Activated T-helper 1 cell treated with anti-CD3 and anti-CD28 coated beads, Interleukin-12 subunit alpha, Interleukin-12 subunit beta, Interleukin-2, Interleukin-4 antibody, amounts not matched to agents 30 ng/mL and 10 ng/mL and 1 ng/mL, durations not matched to agents 14 hours and 24 hours and 36 hours (primary cell): ENCODE measurements at regions not wholly inside any gene's neighbourhood (a gene's known extent, or its start where the extent isn't known, plus 50 kb on each side); places are given as distances from the start of the nearest gene placed in this dataset.
"Not testable (repeated sequence)": the region's sequence is repeated elsewhere in the genome, so short reads cannot be mapped to it uniquely, and the experiment has no call there.

Source experiments
- DNase-seq: peaks from one replicate; pipeline ENCODE4 v3.0.0; 2021; ENCODE audit warnings: low spot score
- H3K27ac Mint-ChIP-seq: one replicate; pipeline ENCODE4 v1.8.0; 2021; ENCODE audit warnings: mild to moderate bottlenecking, mixed read lengths
- H3K27me3 Mint-ChIP-seq: one replicate; pipeline ENCODE4 v1.8.0; 2022; ENCODE audit warnings: mild to moderate bottlenecking, moderate library complexity, mixed read lengths; ENCODE audit not compliant: insufficient read depth
- H3K36me3 Mint-ChIP-seq: one replicate; pipeline ENCODE4 v1.8.0; 2021; ENCODE audit warnings: low read depth, mixed read lengths
- H3K4me1 Mint-ChIP-seq: one replicate; pipeline ENCODE4 v1.8.0; 2021; ENCODE audit warnings: low read depth, mixed read lengths
- H3K4me3 Mint-ChIP-seq: one replicate; pipeline ENCODE4 v1.8.0; 2021; ENCODE audit warnings: mild to moderate bottlenecking, moderate library complexity, mixed read lengths
- H3K9me3 Mint-ChIP-seq: one replicate; pipeline ENCODE4 v1.8.0; 2021; ENCODE audit warnings: mixed read lengths
- intact Hi-C: fragments of 100-400 bp; cut with micrococcal nuclease; formaldehyde crosslinking; loops from one replicate; pipeline ENCODE4 v1.15.1; 2024

GRCh38 chr19:28367146-28367545 lies 845.8 kb downstream of the UQCRFS1 start:
- no peak overlapping the region for H3K27ac Mint-ChIP-seq
- no peak for DNase-seq

GRCh38 chr19:28363254-28363653 lies 849.7 kb downstream of the UQCRFS1 start:
- peaks cover 11% of the 10 kb centered on the region for H3K9me3 Mint-ChIP-seq
- H3K27ac Mint-ChIP-seq: no peak overlapping the region
- intact Hi-C loops: no loop called here
- H3K4me1 Mint-ChIP-seq: no peaks in the 10 kb centered on the region
- H3K27me3 Mint-ChIP-seq: peaks cover 2% of the 10 kb centered on the region
- DNase-seq: no peak
- peaks cover 13% of the 10 kb centered on the region for H3K36me3 Mint-ChIP-seq
- H3K4me3 Mint-ChIP-seq: no peak overlapping the region

More at GRCh38 chr19:28367146-28367545, 845.8 kb downstream of the UQCRFS1 start:
- Mint-ChIP-seq H3K4me1 (no peaks in the 10 kb centered on the region), H3K36me3 (peaks cover 15% of the 10 kb centered on the region), H3K9me3 (peaks cover 18% of the 10 kb centered on the region), H3K4me3 (no peak overlapping the region), H3K27me3 (peaks cover 2% of the 10 kb centered on the region)
- intact Hi-C loops: no loop called here

- H3K9me3 Mint-ChIP-seq: peaks cover 19% of the 10 kb centered on the region
- H3K4me3 Mint-ChIP-seq: no peak overlapping the region
- peaks cover 22% of the 10 kb centered on the region for H3K36me3 Mint-ChIP-seq
- H3K27me3 Mint-ChIP-seq: peaks cover 2% of the 10 kb centered on the region
- no peak overlapping the region for H3K27ac Mint-ChIP-seq
- DNase-seq: no peak
- H3K4me1 Mint-ChIP-seq: peaks cover 5% of the 10 kb centered on the region
- intact Hi-C loops: no loop called here
Measured at GRCh38 chr19:28359431-28360414, 853.2 kb downstream of the UQCRFS1 start.

GRCh38 chr19:28358633-28359032 lies 854.3 kb downstream of the UQCRFS1 start:
- H3K36me3 Mint-ChIP-seq: peaks cover 20% of the 10 kb centered on the region
- H3K4me3 Mint-ChIP-seq: no peak overlapping the region
- H3K9me3 Mint-ChIP-seq: peaks cover 22% of the 10 kb centered on the region
- H3K27me3 Mint-ChIP-seq: no peaks in the 10 kb centered on the region
- intact Hi-C loops: no loop called here
- H3K27ac Mint-ChIP-seq: no peak overlapping the region
- no peak for DNase-seq
- H3K4me1 Mint-ChIP-seq: peaks cover 5% of the 10 kb centered on the region

- peaks cover 33% of the 10 kb centered on the region for H3K9me3 Mint-ChIP-seq
- no peak overlapping the region for H3K27ac Mint-ChIP-seq
- H3K36me3 Mint-ChIP-seq: peaks cover 9% of the 10 kb centered on the region
- no peak overlapping the region for H3K4me3 Mint-ChIP-seq
- DNase-seq: no peak
- intact Hi-C loops: no loop called here
- H3K27me3 Mint-ChIP-seq: no peaks in the 10 kb centered on the region
- H3K4me1 Mint-ChIP-seq: peaks cover 4% of the 10 kb centered on the region
Measured at GRCh38 chr19:28351761-28352160, 861.2 kb downstream of the UQCRFS1 start.

GRCh38 chr19:28351321-28351720 lies 861.6 kb downstream of the UQCRFS1 start:
- H3K4me3 Mint-ChIP-seq, DNase-seq, intact Hi-C loops, H3K27ac Mint-ChIP-seq, H3K4me1 Mint-ChIP-seq, H3K27me3 Mint-ChIP-seq, H3K36me3 Mint-ChIP-seq: not testable (repeated sequence)
- H3K9me3 Mint-ChIP-seq: peaks cover 33% of the 10 kb centered on the region

- peaks cover 9% of the 10 kb centered on the region for H3K36me3 Mint-ChIP-seq
Measured at GRCh38 chr19:28350673-28351072, 862.3 kb downstream of the UQCRFS1 start.

GRCh38 chr19:28350037-28350436 lies 862.9 kb downstream of the UQCRFS1 start:
- Mint-ChIP-seq H3K4me3 (no peak overlapping the region), H3K4me1 (peaks cover 4% of the 10 kb centered on the region), H3K9me3 (peaks cover 33% of the 10 kb centered on the region), H3K36me3 (peaks cover 9% of the 10 kb centered on the region), H3K27me3 (no peaks in the 10 kb centered on the region), H3K27ac (no peak overlapping the region)
- DNase-seq: no peak
- intact Hi-C loops: no loop called here

More at GRCh38 chr19:28350673-28351072, 862.3 kb downstream of the UQCRFS1 start:
- intact Hi-C loops: no loop called here
- Mint-ChIP-seq H3K27me3 (no peaks in the 10 kb centered on the region), H3K27ac (no peak overlapping the region), H3K9me3 (peaks cover 33% of the 10 kb centered on the region), H3K4me1 (peaks cover 4% of the 10 kb centered on the region), H3K4me3 (no peak overlapping the region)
- no peak for DNase-seq

- H3K4me1 Mint-ChIP-seq: peaks cover 4% of the 10 kb centered on the region
- H3K27me3 Mint-ChIP-seq: no peaks in the 10 kb centered on the region
- no peak overlapping the region for H3K4me3 Mint-ChIP-seq
- H3K9me3 Mint-ChIP-seq: peaks cover 33% of the 10 kb centered on the region
- no peak for DNase-seq
- no peak overlapping the region for H3K27ac Mint-ChIP-seq
- H3K36me3 Mint-ChIP-seq: peaks cover 9% of the 10 kb centered on the region
- intact Hi-C loops: no loop called here
Measured at GRCh38 chr19:28349604-28350003, 863.3 kb downstream of the UQCRFS1 start.

GRCh38 chr19:28345811-28346210 lies 867.1 kb downstream of the UQCRFS1 start:
- intact Hi-C loops: no loop called here

GRCh38 chr19:28341810-28342350 lies 871.1 kb downstream of the UQCRFS1 start:
- Mint-ChIP-seq H3K4me1 (no peaks in the 10 kb centered on the region), H3K27ac (no peak overlapping the region), H3K27me3 (peaks cover 2% of the 10 kb centered on the region), H3K4me3 (no peak overlapping the region), H3K9me3 (peaks cover 31% of the 10 kb centered on the region), H3K36me3 (peaks cover 13% of the 10 kb centered on the region)
- no peak for DNase-seq
- intact Hi-C loops: no loop called here

More at GRCh38 chr19:28345811-28346210, 867.1 kb downstream of the UQCRFS1 start:
- Mint-ChIP-seq H3K27me3 (no peaks in the 10 kb centered on the region), H3K9me3 (peaks cover 15% of the 10 kb centered on the region), H3K4me1 (no peaks in the 10 kb centered on the region), H3K27ac (no peak overlapping the region), H3K36me3 (peaks cover 11% of the 10 kb centered on the region), H3K4me3 (no peak overlapping the region)
- DNase-seq: no peak

- H3K4me3 Mint-ChIP-seq: no peak overlapping the region
- H3K9me3 Mint-ChIP-seq: peaks cover 28% of the 10 kb centered on the region
- H3K27me3 Mint-ChIP-seq: no peaks in the 10 kb centered on the region
- H3K4me1 Mint-ChIP-seq: peaks cover 18% of the 10 kb centered on the region
- H3K27ac Mint-ChIP-seq: no peak overlapping the region
- no peak for DNase-seq
- H3K36me3 Mint-ChIP-seq: peaks cover 2% of the 10 kb centered on the region
- intact Hi-C loops: no loop called here
Measured at GRCh38 chr19:28334419-28334818, 878.5 kb downstream of the UQCRFS1 start.

GRCh38 chr19:28333909-28334308 lies 879.0 kb downstream of the UQCRFS1 start:
- no peaks in the 10 kb centered on the region for H3K27me3 Mint-ChIP-seq
- peaks cover 23% of the 10 kb centered on the region for H3K9me3 Mint-ChIP-seq
- DNase-seq: no peak
- peaks cover 18% of the 10 kb centered on the region for H3K4me1 Mint-ChIP-seq
- H3K4me3 Mint-ChIP-seq: no peak overlapping the region
- intact Hi-C loops: no loop called here
- no peak overlapping the region for H3K27ac Mint-ChIP-seq
- H3K36me3 Mint-ChIP-seq: peaks cover 4% of the 10 kb centered on the region
